Osteoblast (primary cell): ENCODE measurements at regions not wholly inside any gene's neighbourhood (a gene's known extent, or its start where the extent isn't known, plus 50 kb on each side); places are given as distances from the start of the nearest gene placed in this dataset.

ENCODE experiments used
- DNase-seq: peaks from one replicate; pipeline ENCODE4 v3.0.0; 2011; ENCODE audit warnings: low spot score, mixed read lengths; ENCODE audit not compliant: insufficient read length; ENCODE audit errors: missing footprints
- H2AFZ ChIP-seq: 2 replicates; pipeline ENCODE4 v1.6.0; 2011; ENCODE audit warnings: mild to moderate bottlenecking, low read length
- H3K27ac ChIP-seq: 2 replicates; pipeline ENCODE4 v1.5.1; 2011; ENCODE audit warnings: mild to moderate bottlenecking, low read depth, low read length, moderate library complexity
- H3K27me3 ChIP-seq: 2 replicates; pipeline ENCODE4 v1.6.0; 2012; ENCODE audit warnings: mild to moderate bottlenecking, control low read depth, inconsistent platforms, low read length, moderate library complexity; ENCODE audit not compliant: insufficient read depth
- H3K36me3 ChIP-seq: 2 replicates; pipeline ENCODE4 v1.5.1; 2011; ENCODE audit warnings: mild to moderate bottlenecking, low read length, control low read depth, moderate library complexity; ENCODE audit not compliant: insufficient read depth
- H3K4me1 ChIP-seq: 2 replicates; pipeline ENCODE4 v1.5.1; 2011; ENCODE audit warnings: mild to moderate bottlenecking, low read length, control low read depth, moderate library complexity; ENCODE audit not compliant: insufficient read depth
- H3K4me2 ChIP-seq: 2 replicates; pipeline ENCODE4 v1.6.0; 2011; ENCODE audit warnings: mild to moderate bottlenecking, low read length; ENCODE audit not compliant: insufficient read depth
- H3K4me3 ChIP-seq: fragments of 200-600 bp; sonication (generic); 3 replicates; pipeline ENCODE4 v1.5.1; 2012; ENCODE audit warnings: mild to moderate bottlenecking, low read length, inconsistent platforms; ENCODE audit not compliant: insufficient read depth
- H3K79me2 ChIP-seq: 2 replicates; pipeline ENCODE4 v1.6.0; 2012; ENCODE audit warnings: mild to moderate bottlenecking, low read length, control low read depth, inconsistent platforms; ENCODE audit not compliant: insufficient read depth
- H3K9me3 ChIP-seq: 2 replicates; pipeline ENCODE4 v1.5.1; 2011; ENCODE audit warnings: low read depth, low read length, control low read depth
- H4K20me1 ChIP-seq: 2 replicates; pipeline ENCODE4 v1.6.0; 2012; ENCODE audit warnings: mild to moderate bottlenecking, low read length, control low read depth; ENCODE audit not compliant: insufficient read depth
- CTCF ChIP-seq: IDR thresholded peaks from 2 replicates; pipeline ENCODE4 v1.5.1; 2011; ENCODE audit warnings: mild to moderate bottlenecking, low read depth, low read length, moderate library complexity; ENCODE audit errors: extremely low read depth

- H3K4me3 ChIP-seq, result no peak overlapping the region
- DNase-seq, result no peak
- no peak overlapping the region for H2AFZ ChIP-seq
- no peaks in the 10 kb centered on the region for H3K36me3 ChIP-seq
- no peaks in the 10 kb centered on the region for H4K20me1 ChIP-seq
- TF ChIP-seq CTCF, result no peak
- no peaks in the 10 kb centered on the region for H3K4me1 ChIP-seq
- H3K4me2 ChIP-seq, result no peak overlapping the region
- H3K27ac ChIP-seq, result no peak overlapping the region
- no peaks in the 10 kb centered on the region for H3K27me3 ChIP-seq
- no peaks in the 10 kb centered on the region for H3K9me3 ChIP-seq
- no peaks in the 10 kb centered on the region for H3K79me2 ChIP-seq
Measured at GRCh38 chr1:29502911-29503840, 266.9 kb downstream of the PTPRU start.

- no peak overlapping the region for H3K4me2 ChIP-seq
- no peak overlapping the region for H3K27ac ChIP-seq
- H3K9me3 ChIP-seq, result no peaks in the 10 kb centered on the region
- no peaks in the 10 kb centered on the region for H3K27me3 ChIP-seq
- no peaks in the 10 kb centered on the region for H3K79me2 ChIP-seq
- no peak for DNase-seq
- no peaks in the 10 kb centered on the region for H3K36me3 ChIP-seq
- no peak for TF ChIP-seq CTCF
- no peaks in the 10 kb centered on the region for H3K4me1 ChIP-seq
- no peaks in the 10 kb centered on the region for H4K20me1 ChIP-seq
- H3K4me3 ChIP-seq, result no peak overlapping the region
- H2AFZ ChIP-seq, result no peak overlapping the region
Measured at GRCh38 chr1:29502225-29502910, 266.0 kb downstream of the PTPRU start.

GRCh38 chr1:29501227-29501976, 265.1 kb downstream of the PTPRU start:
- no peaks in the 10 kb centered on the region for H3K79me2 ChIP-seq
- H4K20me1 ChIP-seq, result no peaks in the 10 kb centered on the region
- no peak overlapping the region for H3K27ac ChIP-seq
- H2AFZ ChIP-seq, result no peak overlapping the region
- no peaks in the 10 kb centered on the region for H3K9me3 ChIP-seq
- no peak for DNase-seq
- H3K27me3 ChIP-seq, result no peaks in the 10 kb centered on the region
- no peaks in the 10 kb centered on the region for H3K36me3 ChIP-seq
- no peaks in the 10 kb centered on the region for H3K4me1 ChIP-seq
- H3K4me2 ChIP-seq, result no peak overlapping the region
- no peak overlapping the region for H3K4me3 ChIP-seq
- no peak for TF ChIP-seq CTCF
